Kidney epithelial cell (primary cell): ENCODE measurements at regions not wholly inside any gene's neighbourhood (a gene's known extent, or its start where the extent isn't known, plus 50 kb on each side); places are given as distances from the start of the nearest gene placed in this dataset.

ENCODE experiments used
- DNase-seq: peaks from one replicate; pipeline ENCODE4 v3.0.0-alpha.2; 2010; ENCODE audit warnings: low read depth
- H3K27me3 ChIP-seq: 2 replicates; pipeline ENCODE4 v1.6.0; 2011; ENCODE audit warnings: low read length; ENCODE audit not compliant: control insufficient read depth, insufficient read depth
- H3K36me3 ChIP-seq: 2 replicates; pipeline ENCODE4 v1.5.1; 2011; ENCODE audit warnings: low read length; ENCODE audit not compliant: control insufficient read depth, insufficient read depth
- H3K4me3 ChIP-seq: 2 replicates; pipeline ENCODE4 v1.5.1; 2011; ENCODE audit warnings: low read depth, mild to moderate bottlenecking, control low read depth, low read length
- TF ChIP-seq, protein P1 (sequence below): IDR thresholded peaks from 2 replicates; pipeline ENCODE4 v1.5.1; 2011; ENCODE audit warnings: mild to moderate bottlenecking, moderate library complexity, low read length, control low read depth, inconsistent platforms; ENCODE audit not compliant: insufficient read depth, poor library complexity, severe bottlenecking

DNA sequence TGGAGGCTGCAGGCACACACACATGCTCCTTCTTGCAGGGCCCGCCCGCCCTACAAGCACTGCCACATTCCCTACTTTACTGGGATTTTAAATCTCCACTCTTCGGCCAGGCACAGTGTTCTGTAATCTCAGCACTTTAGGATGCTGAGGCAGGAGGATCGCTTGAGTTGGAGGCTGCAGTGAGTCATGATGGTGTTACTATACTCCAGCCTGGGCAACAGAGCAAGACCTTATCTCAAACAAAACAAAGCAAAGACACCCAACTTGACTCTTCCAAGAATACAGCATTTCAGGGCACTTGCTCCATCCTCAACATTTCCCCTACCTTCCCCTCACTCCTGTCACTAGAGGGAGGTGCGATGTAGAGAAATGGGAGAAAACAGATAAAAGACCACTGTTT lies 194.0 kb downstream of the MYLK4 start:
- Histone ChIP-seq H3K36me3 (no peaks in the 10 kb centered on the region), H3K27me3 (no peaks in the 10 kb centered on the region), H3K4me3 (no peak overlapping the region)
- no peak for DNase-seq
- TF ChIP-seq, protein P1, sequence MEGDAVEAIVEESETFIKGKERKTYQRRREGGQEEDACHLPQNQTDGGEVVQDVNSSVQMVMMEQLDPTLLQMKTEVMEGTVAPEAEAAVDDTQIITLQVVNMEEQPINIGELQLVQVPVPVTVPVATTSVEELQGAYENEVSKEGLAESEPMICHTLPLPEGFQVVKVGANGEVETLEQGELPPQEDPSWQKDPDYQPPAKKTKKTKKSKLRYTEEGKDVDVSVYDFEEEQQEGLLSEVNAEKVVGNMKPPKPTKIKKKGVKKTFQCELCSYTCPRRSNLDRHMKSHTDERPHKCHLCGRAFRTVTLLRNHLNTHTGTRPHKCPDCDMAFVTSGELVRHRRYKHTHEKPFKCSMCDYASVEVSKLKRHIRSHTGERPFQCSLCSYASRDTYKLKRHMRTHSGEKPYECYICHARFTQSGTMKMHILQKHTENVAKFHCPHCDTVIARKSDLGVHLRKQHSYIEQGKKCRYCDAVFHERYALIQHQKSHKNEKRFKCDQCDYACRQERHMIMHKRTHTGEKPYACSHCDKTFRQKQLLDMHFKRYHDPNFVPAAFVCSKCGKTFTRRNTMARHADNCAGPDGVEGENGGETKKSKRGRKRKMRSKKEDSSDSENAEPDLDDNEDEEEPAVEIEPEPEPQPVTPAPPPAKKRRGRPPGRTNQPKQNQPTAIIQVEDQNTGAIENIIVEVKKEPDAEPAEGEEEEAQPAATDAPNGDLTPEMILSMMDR = no peak

DNA sequence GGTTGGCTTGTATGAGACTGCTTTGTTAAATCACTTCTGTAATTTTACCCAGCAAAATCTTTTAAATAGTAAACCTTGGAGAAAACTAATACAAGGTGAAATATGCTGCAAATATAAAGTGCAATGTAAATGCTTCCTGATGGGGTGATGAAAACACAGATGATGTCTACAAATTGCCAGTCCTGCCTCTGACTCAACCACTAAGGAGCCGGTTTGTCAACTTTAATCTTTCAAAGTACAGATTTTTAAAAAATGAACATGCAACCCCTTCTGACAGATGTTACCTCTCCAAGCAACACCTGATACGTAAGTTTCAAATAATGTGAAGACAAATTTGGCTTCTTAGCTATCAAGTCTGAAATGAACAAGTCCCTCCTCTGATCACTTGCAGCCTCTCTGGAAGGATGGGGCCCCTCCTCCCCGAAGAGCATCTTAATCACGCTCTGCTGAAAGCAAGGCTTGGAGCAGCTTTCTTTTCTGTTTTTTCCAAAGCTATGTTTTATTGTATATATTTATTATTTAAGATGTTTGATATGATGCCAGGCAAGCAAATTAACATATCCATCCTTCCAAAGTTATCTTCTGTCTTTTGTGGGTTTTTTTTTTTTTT lies 196.0 kb downstream of the MYLK4 start:
- TF ChIP-seq, protein P1 = no peak
- no peak overlapping the region for H3K4me3 ChIP-seq
- no peaks in the 10 kb centered on the region for H3K27me3 ChIP-seq
- no peak for DNase-seq
- H3K36me3 ChIP-seq = no peaks in the 10 kb centered on the region

DNA sequence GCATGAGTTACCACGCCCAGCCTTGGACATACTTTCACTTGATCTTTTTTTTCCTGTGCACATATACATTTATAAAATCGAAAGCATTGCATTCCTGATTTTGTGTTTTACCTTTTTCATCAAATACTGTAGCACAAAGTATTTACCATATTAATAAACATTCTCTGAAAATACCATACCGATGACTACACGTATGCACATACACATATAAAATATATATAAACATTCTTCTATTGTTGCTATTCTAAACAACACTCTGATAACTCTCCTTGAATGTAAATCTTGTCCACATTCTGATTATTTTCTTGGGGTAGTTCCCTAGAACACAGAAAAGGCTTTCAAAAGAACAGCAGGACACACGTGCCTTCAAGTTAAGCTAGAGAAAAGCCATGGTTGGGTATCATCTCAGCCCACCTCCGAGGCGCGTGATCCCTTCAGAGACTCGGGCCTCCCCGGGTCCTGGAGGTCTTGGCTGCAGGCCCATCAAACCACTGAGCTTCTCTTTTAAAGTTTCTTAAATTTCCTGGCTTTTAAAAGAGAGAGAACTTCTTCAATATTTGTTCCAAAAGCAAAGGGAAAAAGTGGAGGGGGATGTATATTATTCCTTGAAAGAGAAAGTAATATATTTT lies 198.1 kb downstream of the MYLK4 start:
- DNase-seq = no peak
- no peaks in the 10 kb centered on the region for H3K27me3 ChIP-seq
- no peaks in the 10 kb centered on the region for H3K36me3 ChIP-seq
- TF ChIP-seq, protein P1 = no peak
- H3K4me3 ChIP-seq = no peak overlapping the region

DNA sequence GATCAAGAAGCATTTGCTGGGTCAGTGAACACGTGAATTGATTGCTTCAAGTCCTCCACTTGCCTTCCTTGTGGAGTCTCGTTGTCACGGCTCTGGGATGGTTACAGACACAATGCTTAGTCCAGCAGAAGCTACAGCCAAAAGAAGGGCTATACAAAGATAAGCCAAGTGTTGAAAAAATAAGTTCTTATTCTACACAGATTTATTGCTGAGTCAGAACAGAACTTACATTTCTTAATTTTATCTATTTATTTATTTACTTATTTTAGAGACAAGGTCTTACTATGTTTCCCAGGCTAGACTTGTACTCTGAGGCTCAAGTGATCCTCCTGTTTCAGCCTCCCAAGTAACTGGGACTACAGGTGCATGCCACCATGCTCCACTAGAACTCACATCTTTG lies 199.0 kb downstream of the MYLK4 start:
- Histone ChIP-seq H3K27me3 (no peaks in the 10 kb centered on the region), H3K36me3 (no peaks in the 10 kb centered on the region), H3K4me3 (no peak overlapping the region)
- TF ChIP-seq, protein P1 = no peak
- DNase-seq = no peak

DNA sequence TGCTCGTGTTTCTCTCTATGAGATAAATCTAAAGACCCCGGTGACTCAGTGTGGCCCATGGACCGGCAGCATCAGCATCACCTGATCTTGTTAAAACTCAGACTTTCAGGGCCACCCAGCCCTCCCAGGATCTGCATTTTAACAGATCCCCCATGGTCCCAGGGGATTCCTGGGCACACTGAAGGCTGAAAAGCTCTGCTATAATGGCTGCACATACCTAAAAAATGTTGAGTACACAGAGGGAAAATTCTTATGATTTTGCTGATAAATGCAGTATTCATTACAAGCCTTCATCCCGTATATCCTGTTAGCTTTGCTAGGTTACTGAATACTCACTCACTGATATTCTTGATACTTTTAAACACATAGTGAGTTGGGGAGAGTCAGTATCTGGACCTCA lies 200.5 kb downstream of the MYLK4 start:
- Histone ChIP-seq H3K36me3 (no peaks in the 10 kb centered on the region), H3K4me3 (no peak overlapping the region), H3K27me3 (no peaks in the 10 kb centered on the region)
- TF ChIP-seq, protein P1 = no peak
- no peak for DNase-seq

DNA sequence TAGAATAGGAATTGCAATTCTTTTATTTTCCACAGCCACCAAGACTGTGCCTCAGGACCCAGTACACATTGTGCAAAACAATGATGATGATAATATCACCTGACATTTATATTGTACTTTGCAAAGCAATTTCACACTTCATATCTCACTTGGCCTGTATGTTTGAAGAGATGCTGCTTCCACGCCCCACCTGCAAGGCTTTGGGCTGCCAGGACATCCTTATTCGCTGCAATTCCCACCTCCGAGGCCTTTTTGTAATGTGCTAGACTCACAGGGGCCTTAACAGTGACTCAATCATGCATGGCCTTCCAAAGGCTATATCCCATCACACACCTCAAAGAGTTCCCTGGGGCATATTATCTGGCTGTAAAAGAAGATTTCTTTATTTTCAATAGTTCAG lies 200.9 kb downstream of the MYLK4 start:
- H3K36me3 ChIP-seq = no peaks in the 10 kb centered on the region
- TF ChIP-seq, protein P1 = no peak
- H3K27me3 ChIP-seq = no peaks in the 10 kb centered on the region
- no peak for DNase-seq
- H3K4me3 ChIP-seq = no peak overlapping the region
